K562 (cell line): ENCODE measurements at regions not wholly inside any gene's neighbourhood (a gene's known extent, or its start where the extent isn't known, plus 50 kb on each side); places are given as distances from the start of the nearest gene placed in this dataset.
"Not testable (repeated sequence)": the region's sequence is repeated elsewhere in the genome, so short reads cannot be mapped to it uniquely, and the experiment has no call there.

ENCODE experiments used
- ATAC-seq: fragments of 200-7000 bp; cut with Tn5 transposase; 3 replicates; pipeline ENCODE4 v1.9.1; 2020; ENCODE audit warnings: moderate library complexity
- BruUV-seq: library from RNA; stranded (reverse); fragments of 400-500 nt; replicated peaks from 2 replicates; lab custom pipeline; 2021; lab: Mats Ljungman, UMichigan
- CTCF ChIA-PET: fragments of 300-600 bp; formaldehyde crosslinking; extraction: SDS; loops from one replicate; lab custom pipeline; 2021; ENCODE audit warnings: low intra/inter-chr PET ratio; lab: Yijun Ruan, JAX
- POLR2A ChIA-PET: fragments of 300-600, 350-650 bp; sonication (Branson Sonifier 250); formaldehyde crosslinking; extraction: SDS; loops from one replicate; lab custom pipeline; 2021; ENCODE audit warnings: antibody characterized with exemption, inconsistent platforms; lab: Yijun Ruan, JAX
- DNase-seq, 4 experiments: peaks; one replicate each; pipeline versions ENCODE4 v3.0.0 to v3.0.0-alpha.2; 2011 to 2018; ENCODE audit warnings: low spot score in 3 of 4, mixed read lengths in 3 of 4; ENCODE audit errors: extremely low read depth in 1 of 4
- FAIRE-seq: peaks from 2 replicates; lab custom pipeline; 2011; peaks lifted over from hg19 to GRCh38; lab: Jason Lieb, UNC
- H2AFZ ChIP-seq: 2 replicates; pipeline ENCODE4 v1.6.0; 2011; ENCODE audit warnings: low read depth, low read length, control low read depth, inconsistent platforms
- H3K27ac ChIP-seq: fragments of 200-600 bp; 3 replicates; pipeline ENCODE4 v1.8.0; 2011; ENCODE audit warnings: low read depth, mild to moderate bottlenecking, control low read depth, inconsistent platforms, low read length, moderate library complexity, mixed read lengths; ENCODE audit errors: extremely low read depth
- H3K27me3 ChIP-seq, 2 experiments: fragments of 300-600 bp in 1 of 2; 2 replicates in 1 of 2; 3 replicates in 1 of 2; pipeline versions ENCODE4 v1.6.0 to v1.8.0; 2011; ENCODE audit warnings: inconsistent platforms in 2 of 2, low read length in 2 of 2, mild to moderate bottlenecking in 1 of 2, mixed read lengths in 1 of 2, moderate library complexity in 1 of 2; ENCODE audit not compliant: control insufficient read depth in 2 of 2, insufficient read depth in 2 of 2
- H3K36me3 ChIP-seq: fragments of 300-600 bp; 3 replicates; pipeline ENCODE4 v1.8.0; 2011; ENCODE audit warnings: mild to moderate bottlenecking, low read length, inconsistent platforms; ENCODE audit not compliant: control insufficient read depth, insufficient read depth
- H3K4me1 ChIP-seq, 2 experiments: fragments of 200-600 bp in 1 of 2; replicated peaks in 1 of 2; 2 replicates in 1 of 2; 3 replicates in 1 of 2; pipeline versions ENCODE4 v1.5.1 to v1.8.0; 2011; ENCODE audit warnings: inconsistent platforms in 2 of 2, low read length in 2 of 2, mild to moderate bottlenecking in 1 of 2, mixed read lengths in 1 of 2, moderate library complexity in 1 of 2; ENCODE audit not compliant: control insufficient read depth in 2 of 2, insufficient read depth in 2 of 2
- H3K4me2 ChIP-seq: 2 replicates; pipeline ENCODE4 v1.6.1; 2011; ENCODE audit warnings: low read length, control low read depth, inconsistent platforms, mixed read lengths; ENCODE audit not compliant: insufficient read depth
- H3K4me3 ChIP-seq: fragments of 200-600 bp; sonication (generic), shearing (Covaris generic); 2 replicates; pipeline ENCODE4 v1.5.1; 2016; ENCODE audit warnings: control low read depth, inconsistent platforms
- H3K79me2 ChIP-seq: fragments of 200-600 bp; 3 replicates; pipeline ENCODE4 v1.8.0; 2011; ENCODE audit warnings: low read length, inconsistent platforms; ENCODE audit not compliant: control insufficient read depth, insufficient read depth
- H3K9ac ChIP-seq, 2 experiments: 2 replicates each; pipeline versions ENCODE4 v1.6.0 to v1.6.1; 2011; ENCODE audit warnings: low read depth in 2 of 2, low read length in 2 of 2, control low read depth in 1 of 2, inconsistent platforms in 1 of 2, mild to moderate bottlenecking in 1 of 2, mixed read lengths in 1 of 2; ENCODE audit not compliant: insufficient read depth in 1 of 2
- H3K9me1 ChIP-seq: one replicate; pipeline ENCODE4 v1.6.0; 2011; ENCODE audit warnings: inconsistent platforms, mild to moderate bottlenecking, low read length, moderate library complexity; ENCODE audit not compliant: control insufficient read depth, insufficient read depth
- H3K9me3 ChIP-seq: replicated peaks from 2 replicates; pipeline ENCODE4 v1.5.1; 2011; ENCODE audit warnings: low read depth, low read length, inconsistent platforms; ENCODE audit not compliant: control insufficient read depth, insufficient read depth
- H4K20me1 ChIP-seq: replicated peaks from 2 replicates; pipeline ENCODE4 v1.6.1; 2011; ENCODE audit warnings: low read length, inconsistent platforms, mixed read lengths; ENCODE audit not compliant: control insufficient read depth, insufficient read depth
- CREBBP ChIP-seq: IDR thresholded peaks from one replicate; pipeline ENCODE4 v1.6.1; 2012; ENCODE audit warnings: low read depth, mild to moderate bottlenecking, control low read depth, inconsistent platforms, low read length
- KHSRP ChIP-seq: fragments of 450-650 bp; IDR thresholded peaks from 2 replicates; pipeline ENCODE4 v1.6.1; 2017
- LCOR ChIP-seq: sonication (generic); formaldehyde crosslinking; IDR thresholded peaks from 2 replicates; pipeline ENCODE4 v1.8.0; 2022; ENCODE audit warnings: mild to moderate bottlenecking, missing genetic modification reagents
- POLR2G ChIP-seq: fragments of 200-400 bp; formaldehyde crosslinking; IDR thresholded peaks from 2 replicates; pipeline ENCODE4 v1.6.1; 2017; ENCODE audit warnings: low read depth, mild to moderate bottlenecking, antibody characterized with exemption, low read length, moderate library complexity
- PTBP1 ChIP-seq: fragments of 200-400 bp; formaldehyde crosslinking; IDR thresholded peaks from 2 replicates; pipeline ENCODE4 v1.6.1; 2017; ENCODE audit warnings: low read depth, low read length
- PTTG1 ChIP-seq: fragments of 450-650 bp; IDR thresholded peaks from 2 replicates; pipeline ENCODE4 v1.6.1; 2016; ENCODE audit warnings: low read depth, mild to moderate bottlenecking, missing genetic modification characterization, missing compliant biosample characterization
- RBM39 ChIP-seq: fragments of 200-400 bp; formaldehyde crosslinking; optimal IDR thresholded peaks from 2 replicates; pipeline ENCODE3; 2018; ENCODE audit warnings: low read depth, low read length
- WGBS: fragments of 100-300 bp; shearing (Covaris generic); methylation state at CpG from one replicate; pipeline ENCODE4 v1.1.6; 2016; ENCODE audit warnings: low coverage, mixed read lengths; ENCODE audit not compliant: insufficient coverage; ENCODE audit errors: missing lambda C conversion rate; 5-methylcytosine and 5-hydroxymethylcytosine counted together
- in situ Hi-C: fragments of 300-500 bp; cut with MboI; formaldehyde crosslinking; loops from 4 replicates; pipeline ENCODE4 v1.15.0; 2018; ENCODE audit warnings: inconsistent platforms, mixed read lengths
- intact Hi-C: fragments of 100-400 bp; cut with micrococcal nuclease; formaldehyde crosslinking; loops from 2 replicates; pipeline ENCODE4 v1.14.2; 2022
- TF ChIP-seq, protein P1 (sequence below): fragments of 250-450 bp; sonication (Bioruptor Pico); IDR thresholded peaks from 2 replicates; pipeline ENCODE4 v1.8.0; 2021; ENCODE audit warnings: moderate library complexity, mild to moderate bottlenecking, inconsistent platforms

- WGBS = 0% methylated on average over 12 of the region's 16 CpGs
- no peak for DNase-seq
- ATAC-seq = no peak
- no peak overlapping the region for H3K9ac ChIP-seq
- no peaks in the 10 kb centered on the region for H3K36me3 ChIP-seq
- intact Hi-C loops = loop anchor here (10.0 kb wide), 1 partner anchor 127 kb away; no protein-coding TSS in a partner anchor
- peaks cover 0 to 4% of the 10 kb centered on the region in 2 experiments; a peak in 1 of 5 replicates for H3K4me1 ChIP-seq
- no TSS peak for BruUV-seq
- H3K4me2 ChIP-seq = no peak overlapping the region
- H3K79me2 ChIP-seq = no peaks in the 10 kb centered on the region
- H2AFZ ChIP-seq = no peak overlapping the region
- H3K4me3 ChIP-seq = no peak overlapping the region
- no peak overlapping the region for H3K27ac ChIP-seq
- ChIA-PET CTCF (no interaction called here), POLR2A (no interaction called here)
- H3K27me3 ChIP-seq = peaks cover 0 to 5% of the 10 kb centered on the region in 2 experiments; a peak in 1 of 5 replicates
- TF ChIP-seq RBM39 (no peak), PTBP1 (no peak), PTTG1 (no peak), POLR2G (no peak), CREBBP (no peak), KHSRP (no peak), LCOR (no peak)
- TF ChIP-seq, protein P1, sequence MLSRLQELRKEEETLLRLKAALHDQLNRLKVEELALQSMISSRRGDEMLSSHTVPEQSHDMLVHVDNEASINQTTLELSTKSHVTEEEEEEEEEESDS (CRISPR knock-in tag) = no peak
- FAIRE-seq = no peak
- H3K9me1 ChIP-seq = no peaks in the 10 kb centered on the region
- no peaks in the 10 kb centered on the region for H4K20me1 ChIP-seq
- no peaks in the 10 kb centered on the region for H3K9me3 ChIP-seq
- in situ Hi-C loops = loop anchor here (10.0 kb wide), 1 partner anchor 357 kb away; no protein-coding TSS in a partner anchor
Observed at GRCh38 chrX:30147996-30148643, 67.2 kb upstream of the MAGEB2 start.

- H3K36me3 ChIP-seq, BruUV-seq, H3K4me1 ChIP-seq, FAIRE-seq, H3K27me3 ChIP-seq, ATAC-seq, H3K4me2 ChIP-seq, H4K20me1 ChIP-seq, H3K27ac ChIP-seq, H3K9ac ChIP-seq, CTCF ChIA-PET, H2AFZ ChIP-seq, H3K79me2 ChIP-seq, H3K4me3 ChIP-seq, DNase-seq, H3K9me3 ChIP-seq, H3K9me1 ChIP-seq, POLR2A ChIA-PET: not testable (repeated sequence)
- intact Hi-C loops (loop anchor here (10.0 kb wide), 1 partner anchor 126 kb away; no protein-coding TSS in a partner anchor), in situ Hi-C loops (loop anchor here (10.0 kb wide), 1 partner anchor 356 kb away; no protein-coding TSS in a partner anchor)
- WGBS = 2% methylated on average over 5 of the region's 6 CpGs
Observed at GRCh38 chrX:30149206-30149605, 66.2 kb upstream of the MAGEB2 start.
